ENCODE measurements at regions not wholly inside any gene's neighbourhood (a gene's known extent, or its start where the extent isn't known, plus 50 kb on each side); places are given as distances from the start of the nearest gene placed in this dataset.

DNA sequence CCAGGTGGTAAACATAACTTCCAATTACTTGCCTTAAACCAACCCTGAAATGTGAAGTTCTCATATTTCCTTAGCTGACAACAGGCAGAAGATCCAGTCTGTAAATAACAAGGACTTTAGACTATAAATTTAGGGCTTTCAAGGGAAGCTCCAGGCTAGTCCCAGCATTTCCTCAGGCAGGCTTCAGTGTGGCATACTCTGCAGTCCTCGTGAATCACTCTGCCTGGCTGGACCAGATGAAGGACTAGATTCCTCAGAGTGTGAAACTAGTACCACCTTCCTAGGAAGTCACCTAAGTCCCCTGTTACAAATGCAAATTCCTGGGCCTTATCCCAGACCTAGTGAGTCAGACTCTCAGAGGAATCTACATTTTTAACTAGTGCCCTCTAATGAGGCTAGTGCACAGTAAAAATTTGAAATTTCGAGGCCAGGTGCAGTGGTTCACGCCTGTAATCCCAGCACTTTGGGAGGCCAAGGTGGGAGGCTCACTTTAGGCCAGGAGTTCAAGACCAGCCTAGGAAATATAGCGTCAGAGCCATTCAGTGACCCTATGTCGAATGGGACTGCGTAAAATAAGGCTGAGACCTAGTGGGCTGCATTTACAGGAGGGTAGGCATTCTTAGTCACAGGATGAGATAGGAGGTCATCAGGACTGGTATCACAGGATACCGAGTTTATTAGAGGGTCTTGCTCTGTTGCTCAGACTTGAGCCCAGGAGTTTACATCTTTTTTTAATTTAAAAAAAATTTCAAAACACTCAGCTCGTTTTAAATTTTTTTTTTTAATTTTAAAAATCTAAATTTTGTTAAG is 279.6 kb upstream of the JARID2 start:
- TF ChIP-seq POLR2A (IDR thresholded peaks at IDR 0.05) (no peak), POLR2AphosphoS5 (IDR thresholded peaks at IDR 0.05) (no peak)
- TF ChIP-seq, protein P1, sequence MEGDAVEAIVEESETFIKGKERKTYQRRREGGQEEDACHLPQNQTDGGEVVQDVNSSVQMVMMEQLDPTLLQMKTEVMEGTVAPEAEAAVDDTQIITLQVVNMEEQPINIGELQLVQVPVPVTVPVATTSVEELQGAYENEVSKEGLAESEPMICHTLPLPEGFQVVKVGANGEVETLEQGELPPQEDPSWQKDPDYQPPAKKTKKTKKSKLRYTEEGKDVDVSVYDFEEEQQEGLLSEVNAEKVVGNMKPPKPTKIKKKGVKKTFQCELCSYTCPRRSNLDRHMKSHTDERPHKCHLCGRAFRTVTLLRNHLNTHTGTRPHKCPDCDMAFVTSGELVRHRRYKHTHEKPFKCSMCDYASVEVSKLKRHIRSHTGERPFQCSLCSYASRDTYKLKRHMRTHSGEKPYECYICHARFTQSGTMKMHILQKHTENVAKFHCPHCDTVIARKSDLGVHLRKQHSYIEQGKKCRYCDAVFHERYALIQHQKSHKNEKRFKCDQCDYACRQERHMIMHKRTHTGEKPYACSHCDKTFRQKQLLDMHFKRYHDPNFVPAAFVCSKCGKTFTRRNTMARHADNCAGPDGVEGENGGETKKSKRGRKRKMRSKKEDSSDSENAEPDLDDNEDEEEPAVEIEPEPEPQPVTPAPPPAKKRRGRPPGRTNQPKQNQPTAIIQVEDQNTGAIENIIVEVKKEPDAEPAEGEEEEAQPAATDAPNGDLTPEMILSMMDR (IDR thresholded peaks at IDR 0.05): no peak

Data from sigmoid colon (tissue), 4 donors.